OCI-LY7 (cell line): ENCODE measurements at regions not wholly inside any gene's neighbourhood (a gene's known extent, or its start where the extent isn't known, plus 50 kb on each side); places are given as distances from the start of the nearest gene placed in this dataset.

ENCODE experiments used
- BruUV-seq: library from RNA; stranded (reverse); fragments of 400-500 nt; replicated peaks from 2 replicates; lab custom pipeline; 2021; lab: Mats Ljungman, UMichigan
- CTCF ChIA-PET: fragments of 300-600 bp; sonication (Branson Sonifier 250); formaldehyde crosslinking; loops from one replicate; lab custom pipeline; 2022; ENCODE audit warnings: antibody characterized with exemption; ENCODE audit not compliant: unreplicated experiment; lab: Charles Lee
- POLR2A ChIA-PET: fragments of 300-600 bp; sonication (Branson Sonifier 250); formaldehyde crosslinking; loops from one replicate; lab custom pipeline; 2022; ENCODE audit warnings: antibody characterized with exemption; lab: Charles Lee
- DNase-seq: peaks from one replicate; pipeline ENCODE4 v3.0.0-alpha.2; 2015; ENCODE audit warnings: low spot score
- H2AFZ ChIP-seq: fragments of 200-600 bp; sonication (generic), shearing (Covaris generic); 2 replicates; pipeline ENCODE4 v1.6.1; 2014; ENCODE audit warnings: mild to moderate bottlenecking, antibody characterized with exemption, low read length, moderate library complexity
- H3K27ac ChIP-seq: fragments of 200-600 bp; sonication (generic); 2 replicates; pipeline ENCODE4 v1.5.1; 2014; ENCODE audit warnings: mixed run types, low read depth, mild to moderate bottlenecking, moderate library complexity, low read length, inconsistent platforms; ENCODE audit not compliant: poor library complexity, severe bottlenecking
- H3K36me3 ChIP-seq: fragments of 200-600 bp; sonication (generic); 2 replicates; pipeline ENCODE4 v1.6.1; 2014; ENCODE audit warnings: mild to moderate bottlenecking, antibody characterized with exemption, low read length, moderate library complexity, mixed read lengths; ENCODE audit not compliant: insufficient read depth
- H3K4me1 ChIP-seq: fragments of 200-600 bp; sonication (generic); 2 replicates; pipeline ENCODE4 v1.5.1; 2014; ENCODE audit warnings: mild to moderate bottlenecking, low read length; ENCODE audit not compliant: insufficient read depth, poor library complexity, severe bottlenecking
- H3K4me2 ChIP-seq: fragments of 200-600 bp; sonication (generic); 2 replicates; pipeline ENCODE4 v1.6.1; 2014; ENCODE audit warnings: mild to moderate bottlenecking, low read length
- H3K4me3 ChIP-seq: fragments of 200-600 bp; sonication (generic); 2 replicates; pipeline ENCODE4 v1.5.1; 2014; ENCODE audit warnings: mild to moderate bottlenecking, low read depth, low read length; ENCODE audit not compliant: poor library complexity, severe bottlenecking
- H3K79me2 ChIP-seq: fragments of 200-600 bp; sonication (generic); 2 replicates; pipeline ENCODE4 v1.6.1; 2016; ENCODE audit warnings: low read depth, mild to moderate bottlenecking, low read length, moderate library complexity, mixed read lengths; ENCODE audit not compliant: insufficient read depth
- H3K9me2 ChIP-seq: fragments of 200-600 bp; sonication (generic); 2 replicates; pipeline ENCODE4 v1.6.1; 2016; ENCODE audit warnings: mild to moderate bottlenecking, low read length, mixed read lengths; ENCODE audit not compliant: insufficient read depth
- H3K9me3 ChIP-seq: fragments of 200-600 bp; sonication (generic); 2 replicates; pipeline ENCODE4 v1.6.1; 2014; ENCODE audit warnings: mild to moderate bottlenecking, mixed run types, low read length, mixed read lengths
- H4K20me1 ChIP-seq: fragments of 200-600 bp; sonication (generic); 2 replicates; pipeline ENCODE4 v1.6.1; 2014; ENCODE audit warnings: mild to moderate bottlenecking, antibody characterized with exemption, low read length, moderate library complexity, mixed read lengths; ENCODE audit not compliant: insufficient read depth
- EZH2phosphoT487 ChIP-seq: fragments of 200-600 bp; sonication (generic); IDR thresholded peaks from 2 replicates; pipeline ENCODE4 v1.6.1; 2018; ENCODE audit warnings: low read depth, borderline replicate concordance, mild to moderate bottlenecking, mixed run types, antibody characterized with exemption, low read length, moderate library complexity, mixed read lengths
- intact Hi-C: fragments of 100-400 bp; cut with micrococcal nuclease; formaldehyde crosslinking; loops from one replicate; pipeline ENCODE4 v1.10.0; 2022; ENCODE audit not compliant: unreplicated experiment
- TF ChIP-seq, protein P1 (sequence below): fragments of 200-600 bp; sonication (generic); conservative IDR thresholded peaks from 2 replicates; pipeline ENCODE4 v1.5.1; 2014; ENCODE audit warnings: mild to moderate bottlenecking, antibody characterized with exemption, low read length, moderate library complexity, mixed read lengths

DNA sequence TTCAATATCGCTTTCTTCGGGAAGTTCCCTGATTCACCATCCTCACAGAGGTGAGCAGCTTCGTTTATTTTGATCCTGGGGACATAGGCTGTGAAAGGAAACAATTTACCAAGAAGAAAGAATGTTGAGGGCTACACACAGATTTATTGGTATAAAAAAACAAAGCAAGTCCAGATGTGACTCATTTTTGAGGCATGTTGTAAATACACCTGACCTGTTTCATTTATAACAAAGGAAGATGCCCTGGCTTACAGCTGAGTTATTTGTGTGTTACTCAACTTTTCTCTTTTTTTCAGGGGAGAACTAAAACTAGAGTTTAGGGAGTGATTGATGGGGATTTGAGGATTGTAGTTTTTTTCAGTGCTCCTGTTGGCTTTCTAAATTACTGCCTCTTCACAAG lies 489.5 kb downstream of the CBLN4 start:
- BruUV-seq = no TSS peak
- H3K4me2 ChIP-seq = no peak overlapping the region
- intact Hi-C loops = no loop called here
- CTCF ChIA-PET = no interaction called here
- H4K20me1 ChIP-seq = no peaks in the 10 kb centered on the region
- no peaks in the 10 kb centered on the region for H3K36me3 ChIP-seq
- no peak overlapping the region for H3K4me3 ChIP-seq
- no peaks in the 10 kb centered on the region for H3K9me2 ChIP-seq
- no peaks in the 10 kb centered on the region for H3K9me3 ChIP-seq
- POLR2A ChIA-PET = interaction anchor here (0.6 kb wide), 1 partner anchor 410 kb away, joined by 3 read pairs; no protein-coding TSS in a partner anchor
- H3K27ac ChIP-seq = no peak overlapping the region
- no peak for DNase-seq
- no peak for TF ChIP-seq EZH2phosphoT487
- TF ChIP-seq, protein P1, sequence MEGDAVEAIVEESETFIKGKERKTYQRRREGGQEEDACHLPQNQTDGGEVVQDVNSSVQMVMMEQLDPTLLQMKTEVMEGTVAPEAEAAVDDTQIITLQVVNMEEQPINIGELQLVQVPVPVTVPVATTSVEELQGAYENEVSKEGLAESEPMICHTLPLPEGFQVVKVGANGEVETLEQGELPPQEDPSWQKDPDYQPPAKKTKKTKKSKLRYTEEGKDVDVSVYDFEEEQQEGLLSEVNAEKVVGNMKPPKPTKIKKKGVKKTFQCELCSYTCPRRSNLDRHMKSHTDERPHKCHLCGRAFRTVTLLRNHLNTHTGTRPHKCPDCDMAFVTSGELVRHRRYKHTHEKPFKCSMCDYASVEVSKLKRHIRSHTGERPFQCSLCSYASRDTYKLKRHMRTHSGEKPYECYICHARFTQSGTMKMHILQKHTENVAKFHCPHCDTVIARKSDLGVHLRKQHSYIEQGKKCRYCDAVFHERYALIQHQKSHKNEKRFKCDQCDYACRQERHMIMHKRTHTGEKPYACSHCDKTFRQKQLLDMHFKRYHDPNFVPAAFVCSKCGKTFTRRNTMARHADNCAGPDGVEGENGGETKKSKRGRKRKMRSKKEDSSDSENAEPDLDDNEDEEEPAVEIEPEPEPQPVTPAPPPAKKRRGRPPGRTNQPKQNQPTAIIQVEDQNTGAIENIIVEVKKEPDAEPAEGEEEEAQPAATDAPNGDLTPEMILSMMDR = no peak
- no peaks in the 10 kb centered on the region for H3K4me1 ChIP-seq
- H3K79me2 ChIP-seq = no peaks in the 10 kb centered on the region
- no peak overlapping the region for H2AFZ ChIP-seq

DNA sequence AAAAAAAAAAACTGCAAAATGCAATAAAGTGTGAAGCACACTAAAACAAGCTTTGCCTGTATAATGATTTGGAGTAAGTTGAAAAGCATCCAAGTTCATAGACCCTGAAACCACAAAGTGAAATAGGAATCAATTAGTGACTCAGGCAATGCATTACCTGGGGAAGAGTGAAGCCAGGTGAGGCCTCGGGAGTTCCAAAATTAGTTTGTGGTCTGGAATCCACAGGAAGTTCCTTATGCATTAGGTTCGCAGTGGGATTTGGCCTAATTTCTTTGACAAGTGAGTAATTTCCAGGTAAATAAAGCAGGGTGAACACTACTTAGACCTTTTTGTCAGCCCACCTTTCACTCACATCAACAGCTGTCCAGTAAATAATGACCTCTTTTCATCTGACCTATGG lies 490.8 kb downstream of the CBLN4 start:
- CTCF ChIA-PET = no interaction called here

DNA sequence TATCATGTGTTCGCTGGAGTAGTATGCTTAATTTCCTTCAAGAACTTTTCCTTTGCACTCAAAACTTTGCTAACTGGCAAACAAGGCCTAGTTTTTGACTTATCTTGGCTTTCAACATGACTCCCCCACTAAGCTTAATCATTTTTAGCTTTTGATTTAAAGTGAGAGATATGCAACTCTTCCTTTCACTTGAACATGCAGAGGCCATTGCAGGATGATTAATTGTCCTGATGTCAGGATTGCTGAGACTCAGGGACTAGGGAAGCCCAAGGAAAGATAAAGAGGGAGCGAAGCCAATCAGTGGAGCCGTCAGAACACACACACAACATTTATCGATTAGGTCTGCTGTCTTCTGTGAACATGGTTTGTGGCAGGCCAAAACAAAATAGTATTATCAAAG lies 491.4 kb downstream of the CBLN4 start:
- Histone ChIP-seq H3K79me2 (no peaks in the 10 kb centered on the region), H2AFZ (no peak overlapping the region), H3K9me2 (no peaks in the 10 kb centered on the region), H3K4me2 (no peak overlapping the region), H3K36me3 (no peaks in the 10 kb centered on the region), H3K27ac (no peak overlapping the region), H3K4me1 (no peaks in the 10 kb centered on the region), H3K9me3 (no peaks in the 10 kb centered on the region), H4K20me1 (no peaks in the 10 kb centered on the region), H3K4me3 (no peak overlapping the region)
- BruUV-seq = no TSS peak
- intact Hi-C loops = no loop called here
- ChIA-PET CTCF (no interaction called here), POLR2A (interaction anchor here (0.6 to 0.7 kb wide), 3 partner anchors 39 to 69 kb away, joined by 3 to 6 read pairs (median 4); no protein-coding TSS in a partner anchor)
- no peak for DNase-seq
- TF ChIP-seq, protein P1 = no peak
- TF ChIP-seq EZH2phosphoT487 = no peak

More for the DNA sequence above, 490.8 kb downstream of the CBLN4 start:
- Histone ChIP-seq H3K79me2 (no peaks in the 10 kb centered on the region), H3K9me3 (no peaks in the 10 kb centered on the region), H3K4me1 (no peaks in the 10 kb centered on the region), H3K36me3 (no peaks in the 10 kb centered on the region), H3K4me3 (no peak overlapping the region), H4K20me1 (no peaks in the 10 kb centered on the region), H3K4me2 (no peak overlapping the region), H2AFZ (no peak overlapping the region), H3K27ac (no peak overlapping the region), H3K9me2 (no peaks in the 10 kb centered on the region)
- DNase-seq = no peak
- no peak for TF ChIP-seq EZH2phosphoT487
- TF ChIP-seq, protein P1 = no peak
- BruUV-seq = no TSS peak
- POLR2A ChIA-PET = interaction anchor here (0.6 to 1.1 kb wide), 4 partner anchors 23 to 70 kb away, joined by 3 to 6 read pairs (median 4); no protein-coding TSS in a partner anchor
- intact Hi-C loops = no loop called here
